ENCODE measurements at regions not wholly inside any gene's neighbourhood (a gene's known extent, or its start where the extent isn't known, plus 50 kb on each side); places are given as distances from the start of the nearest gene placed in this dataset.

DNA sequence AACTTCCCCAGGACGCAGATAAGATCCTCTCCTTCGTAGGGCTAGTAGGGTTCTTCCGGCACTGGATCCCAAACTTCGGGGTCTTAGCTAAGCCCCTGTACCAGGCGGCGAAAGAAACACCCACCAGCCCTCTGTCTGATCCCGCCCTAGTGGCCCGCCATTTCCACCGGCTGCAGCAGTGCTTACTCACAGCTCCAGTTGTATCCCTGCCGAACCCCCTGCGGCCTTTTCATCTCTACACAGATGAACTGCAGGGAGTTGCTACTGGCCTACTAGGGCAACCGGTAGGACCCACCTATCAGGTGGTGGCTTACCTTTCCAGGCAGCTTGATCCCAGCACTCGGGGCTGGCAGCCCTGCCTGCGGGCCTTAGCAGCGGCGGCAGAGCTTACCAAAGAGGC is 961.2 kb downstream of the RPA4 start:
- Histone ChIP-seq H3K4me1 (ENCODE audit: control insufficient read depth in 2 of 3, insufficient read depth in 2 of 3, low read depth in 1 of 3, low read length in 3 of 3) (no peaks in the 10 kb centered on the region), H3K27me3 (ENCODE audit: control insufficient read depth, insufficient read depth, low read length) (no peaks in the 10 kb centered on the region), H3K9me3 (ENCODE audit: control insufficient read depth in 2 of 3, insufficient read depth in 1 of 3, low read length in 3 of 3) (no peaks in the 10 kb centered on the region), H3K36me3 (ENCODE audit: control insufficient read depth in 2 of 3, insufficient read depth in 3 of 3, low read length in 3 of 3) (no peaks in the 10 kb centered on the region), H3K4me3 (ENCODE audit: low read length in 3 of 3) (no peak overlapping the region), H3K9ac (ENCODE audit: low read length in 3 of 3) (no peak overlapping the region), H3K27ac (ENCODE audit: low read depth in 2 of 2, low read length in 2 of 2) (no peak overlapping the region)
- TF ChIP-seq, protein P1, sequence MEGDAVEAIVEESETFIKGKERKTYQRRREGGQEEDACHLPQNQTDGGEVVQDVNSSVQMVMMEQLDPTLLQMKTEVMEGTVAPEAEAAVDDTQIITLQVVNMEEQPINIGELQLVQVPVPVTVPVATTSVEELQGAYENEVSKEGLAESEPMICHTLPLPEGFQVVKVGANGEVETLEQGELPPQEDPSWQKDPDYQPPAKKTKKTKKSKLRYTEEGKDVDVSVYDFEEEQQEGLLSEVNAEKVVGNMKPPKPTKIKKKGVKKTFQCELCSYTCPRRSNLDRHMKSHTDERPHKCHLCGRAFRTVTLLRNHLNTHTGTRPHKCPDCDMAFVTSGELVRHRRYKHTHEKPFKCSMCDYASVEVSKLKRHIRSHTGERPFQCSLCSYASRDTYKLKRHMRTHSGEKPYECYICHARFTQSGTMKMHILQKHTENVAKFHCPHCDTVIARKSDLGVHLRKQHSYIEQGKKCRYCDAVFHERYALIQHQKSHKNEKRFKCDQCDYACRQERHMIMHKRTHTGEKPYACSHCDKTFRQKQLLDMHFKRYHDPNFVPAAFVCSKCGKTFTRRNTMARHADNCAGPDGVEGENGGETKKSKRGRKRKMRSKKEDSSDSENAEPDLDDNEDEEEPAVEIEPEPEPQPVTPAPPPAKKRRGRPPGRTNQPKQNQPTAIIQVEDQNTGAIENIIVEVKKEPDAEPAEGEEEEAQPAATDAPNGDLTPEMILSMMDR (IDR thresholded peaks at IDR 0.05; ENCODE audit: borderline replicate concordance, extremely low read depth, insufficient read depth): no peak
- DNase-seq (peak in 1 of 5 donors; percentile 56), FAIRE-seq (no peak)
- intact Hi-C loops (cut with DNase I): no loop called here

DNA sequence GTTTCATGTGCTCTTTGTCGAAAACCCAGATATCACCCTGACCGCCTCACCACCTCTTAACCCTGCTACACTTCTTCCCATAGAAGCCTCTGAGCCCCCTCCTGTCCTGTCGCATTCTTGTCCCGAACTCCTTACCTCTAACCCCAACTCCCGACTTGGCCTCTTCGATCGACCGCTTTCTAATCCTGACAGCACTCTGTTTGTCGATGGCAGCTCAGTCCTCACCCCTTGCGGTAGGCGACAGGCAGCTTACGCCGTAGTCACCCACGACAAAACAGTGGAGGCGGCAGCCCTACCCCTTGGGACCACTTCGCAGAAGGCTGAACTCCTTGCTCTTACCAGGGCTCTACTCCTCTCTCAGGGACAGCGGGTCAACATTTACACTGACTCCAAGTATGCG is 961.7 kb downstream of the RPA4 start:
- H3K4me1 ChIP-seq (ENCODE audit: control insufficient read depth in 2 of 3, insufficient read depth in 2 of 3, low read depth in 1 of 3, low read length in 3 of 3): no peaks in the 10 kb centered on the region

GRCh38 chrX:97846228-97846627 is 962.5 kb downstream of the RPA4 start:
- no peaks in the 10 kb centered on the region for H3K36me3 ChIP-seq (ENCODE audit: control insufficient read depth in 2 of 3, insufficient read depth in 3 of 3, low read length in 3 of 3)

More for the DNA sequence above, 961.7 kb downstream of the RPA4 start:
- TF ChIP-seq, protein P1 (IDR thresholded peaks at IDR 0.05; ENCODE audit: borderline replicate concordance, extremely low read depth, insufficient read depth): no peak
- Histone ChIP-seq H3K9me3 (ENCODE audit: control insufficient read depth in 2 of 3, insufficient read depth in 1 of 3, low read length in 3 of 3) (no peaks in the 10 kb centered on the region), H3K27ac (ENCODE audit: low read depth in 2 of 2, low read length in 2 of 2) (no peak overlapping the region), H3K36me3 (ENCODE audit: control insufficient read depth in 2 of 3, insufficient read depth in 3 of 3, low read length in 3 of 3) (no peaks in the 10 kb centered on the region), H3K27me3 (ENCODE audit: control insufficient read depth, insufficient read depth, low read length) (no peaks in the 10 kb centered on the region), H3K9ac (ENCODE audit: low read length in 3 of 3) (no peak overlapping the region), H3K4me3 (ENCODE audit: low read length in 3 of 3) (no peak overlapping the region)
- FAIRE-seq: no peak
- intact Hi-C loops (cut with DNase I): no loop called here
- peak in 1 of 5 donors; percentile 31 for DNase-seq

More at GRCh38 chrX:97846228-97846627, 962.5 kb downstream of the RPA4 start:
- Histone ChIP-seq H3K9me3 (ENCODE audit: control insufficient read depth in 2 of 3, insufficient read depth in 1 of 3, low read length in 3 of 3) (no peaks in the 10 kb centered on the region), H3K4me1 (ENCODE audit: control insufficient read depth in 2 of 3, insufficient read depth in 2 of 3, low read depth in 1 of 3, low read length in 3 of 3) (no peaks in the 10 kb centered on the region), H3K4me3 (ENCODE audit: low read length in 3 of 3) (no peak overlapping the region), H3K9ac (ENCODE audit: low read length in 3 of 3) (no peak overlapping the region), H3K27me3 (ENCODE audit: control insufficient read depth, insufficient read depth, low read length) (no peaks in the 10 kb centered on the region), H3K27ac (ENCODE audit: low read depth in 2 of 2, low read length in 2 of 2) (no peak overlapping the region)
- intact Hi-C loops (cut with DNase I): no loop called here
- no peak for FAIRE-seq
- peak in 1 of 5 donors; percentile 54 for DNase-seq
- TF ChIP-seq, protein P1 (IDR thresholded peaks at IDR 0.05; ENCODE audit: borderline replicate concordance, extremely low read depth, insufficient read depth): no peak

Data from kidney (tissue), 13 donors.